CD4-positive, alpha-beta T cell (primary cell): ENCODE measurements at regions not wholly inside any gene's neighbourhood (a gene's known extent, or its start where the extent isn't known, plus 50 kb on each side); places are given as distances from the start of the nearest gene placed in this dataset.

Experiments used
- ATAC-seq: fragments of 200-7000 bp; cut with Tn5 transposase; one replicate; pipeline ENCODE4 v1.10.0; 2022; ENCODE audit warnings: mild to moderate bottlenecking; ENCODE audit not compliant: poor library complexity
- CTCF ChIA-PET: fragments of 350-600 bp; sonication (Branson Sonifier 250); formaldehyde crosslinking; loops from one replicate; lab custom pipeline; 2021; ENCODE audit warnings: antibody characterized with exemption, inconsistent platforms; lab: Charles Lee
- POLR2A ChIA-PET: fragments of 350-600 bp; sonication (Branson Sonifier 250); formaldehyde crosslinking; loops from one replicate; lab custom pipeline; 2021; ENCODE audit warnings: antibody characterized with exemption, inconsistent platforms; lab: Charles Lee
- DNase-seq, 14 experiments: peaks; one replicate each; pipeline ENCODE4 v3.0.0-alpha.2; 2013 to 2020; ENCODE audit warnings: mixed read lengths in 2 of 14
- H3K27ac ChIP-seq, 2 donors: one replicate each; pipeline versions ENCODE4 v1.5.1 to v1.7.0; 2013; ENCODE audit warnings: low read length in 2 of 2, low read depth in 1 of 2, mild to moderate bottlenecking in 1 of 2
- H3K27me3 ChIP-seq, 2 experiments: 1 replicate in 1 of 2; 2 replicates in 1 of 2; pipeline versions ENCODE4 v1.6.1 to v1.7.0; 2013; ENCODE audit warnings: low read length in 2 of 2, control low read depth in 1 of 2, mild to moderate bottlenecking in 1 of 2, moderate library complexity in 1 of 2; ENCODE audit not compliant: insufficient read depth in 2 of 2, control insufficient read depth in 1 of 2
- H3K36me3 ChIP-seq: one replicate; pipeline ENCODE4 v1.6.1; 2013; ENCODE audit warnings: low read length, control low read depth; ENCODE audit not compliant: insufficient read depth
- H3K4me1 ChIP-seq: one replicate; pipeline ENCODE4 v1.6.1; 2013; ENCODE audit warnings: low read length, control low read depth; ENCODE audit not compliant: insufficient read depth
- H3K4me3 ChIP-seq: one replicate; pipeline ENCODE4 v1.5.1; 2013; ENCODE audit warnings: mild to moderate bottlenecking, low read length, moderate library complexity
- H3K9me3 ChIP-seq, 2 experiments: 1 replicate in 1 of 2; 2 replicates in 1 of 2; pipeline versions ENCODE4 v1.6.1 to v1.7.0; 2013; ENCODE audit warnings: low read length in 2 of 2, mild to moderate bottlenecking in 2 of 2, control low read depth in 1 of 2, moderate library complexity in 1 of 2; ENCODE audit not compliant: control insufficient read depth in 1 of 2, insufficient read depth in 1 of 2
- H3K27ac Mint-ChIP-seq: one replicate; pipeline ENCODE4 v1.8.0; 2020; ENCODE audit warnings: mixed read lengths
- H3K27me3 Mint-ChIP-seq: one replicate; pipeline ENCODE4 v1.8.0; 2021; ENCODE audit warnings: mixed read lengths
- H3K36me3 Mint-ChIP-seq: one replicate; pipeline ENCODE4 v1.8.0; 2021; ENCODE audit warnings: low read depth, mixed read lengths
- H3K4me1 Mint-ChIP-seq: one replicate; pipeline ENCODE4 v1.8.0; 2021; ENCODE audit warnings: low read depth, mixed read lengths
- H3K4me3 Mint-ChIP-seq: one replicate; pipeline ENCODE4 v1.8.0; 2020; ENCODE audit warnings: mild to moderate bottlenecking, mixed read lengths
- H3K9me3 Mint-ChIP-seq: one replicate; pipeline ENCODE4 v1.8.0; 2020; ENCODE audit warnings: mixed read lengths
- intact Hi-C, 2 experiments: fragments of 100-400 bp; cut with DNase I in 1 of 2; cut with micrococcal nuclease in 1 of 2; formaldehyde crosslinking; loops; one replicate each; pipeline versions ENCODE4 v1.15.1 to v1.9.0; 2023 to 2025; cut with DNase I, micrococcal nuclease
- TF ChIP-seq, protein P1 (sequence below): fragments of 200-600 bp; IDR thresholded peaks from one replicate; pipeline ENCODE4 v1.8.0; 2022; ENCODE audit warnings: antibody characterized with exemption, mild to moderate bottlenecking

DNA sequence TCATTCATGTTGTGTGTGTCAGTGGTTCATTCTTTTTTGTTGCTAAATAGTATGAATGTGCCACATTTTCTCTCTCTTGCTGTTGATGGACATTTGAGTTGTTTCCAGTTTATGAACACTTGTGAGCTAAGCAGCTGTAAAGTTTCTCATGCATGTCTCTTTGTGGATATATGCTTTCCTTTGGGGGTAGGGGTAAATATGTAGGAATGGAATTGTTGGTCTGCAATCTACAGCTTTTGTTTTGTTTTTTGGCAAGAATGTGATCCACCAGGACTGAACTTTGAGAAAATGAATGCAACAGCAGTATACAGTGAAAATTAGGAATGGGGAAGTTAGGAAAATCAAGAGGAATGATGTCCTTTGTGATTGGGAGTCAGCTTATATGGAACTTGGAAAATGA, 226.3 kb downstream of the CDCA7 start:
- Histone ChIP-seq H3K27ac (no peak overlapping the region), H3K4me3 (no peak overlapping the region), H3K9me3 (no peaks in the 10 kb centered on the region), H3K27me3 (peaks cover 0 to 5% of the 10 kb centered on the region in 2 experiments), H3K36me3 (no peaks in the 10 kb centered on the region), H3K4me1 (no peaks in the 10 kb centered on the region)
- H3K9me3 Mint-ChIP-seq: no peaks in the 10 kb centered on the region
- no peak overlapping the region for H3K27ac Mint-ChIP-seq
- POLR2A ChIA-PET: no interaction called here
- no peaks in the 10 kb centered on the region for H3K4me1 Mint-ChIP-seq
- CTCF ChIA-PET: no interaction called here
- H3K36me3 Mint-ChIP-seq: no peaks in the 10 kb centered on the region
- peaks cover 24% of the 10 kb centered on the region for H3K27me3 Mint-ChIP-seq
- no peak for ATAC-seq
- intact Hi-C loops: no loop called here
- DNase-seq: no peak
- no peak overlapping the region for H3K4me3 Mint-ChIP-seq
- TF ChIP-seq, protein P1, sequence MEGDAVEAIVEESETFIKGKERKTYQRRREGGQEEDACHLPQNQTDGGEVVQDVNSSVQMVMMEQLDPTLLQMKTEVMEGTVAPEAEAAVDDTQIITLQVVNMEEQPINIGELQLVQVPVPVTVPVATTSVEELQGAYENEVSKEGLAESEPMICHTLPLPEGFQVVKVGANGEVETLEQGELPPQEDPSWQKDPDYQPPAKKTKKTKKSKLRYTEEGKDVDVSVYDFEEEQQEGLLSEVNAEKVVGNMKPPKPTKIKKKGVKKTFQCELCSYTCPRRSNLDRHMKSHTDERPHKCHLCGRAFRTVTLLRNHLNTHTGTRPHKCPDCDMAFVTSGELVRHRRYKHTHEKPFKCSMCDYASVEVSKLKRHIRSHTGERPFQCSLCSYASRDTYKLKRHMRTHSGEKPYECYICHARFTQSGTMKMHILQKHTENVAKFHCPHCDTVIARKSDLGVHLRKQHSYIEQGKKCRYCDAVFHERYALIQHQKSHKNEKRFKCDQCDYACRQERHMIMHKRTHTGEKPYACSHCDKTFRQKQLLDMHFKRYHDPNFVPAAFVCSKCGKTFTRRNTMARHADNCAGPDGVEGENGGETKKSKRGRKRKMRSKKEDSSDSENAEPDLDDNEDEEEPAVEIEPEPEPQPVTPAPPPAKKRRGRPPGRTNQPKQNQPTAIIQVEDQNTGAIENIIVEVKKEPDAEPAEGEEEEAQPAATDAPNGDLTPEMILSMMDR: no peak

DNA sequence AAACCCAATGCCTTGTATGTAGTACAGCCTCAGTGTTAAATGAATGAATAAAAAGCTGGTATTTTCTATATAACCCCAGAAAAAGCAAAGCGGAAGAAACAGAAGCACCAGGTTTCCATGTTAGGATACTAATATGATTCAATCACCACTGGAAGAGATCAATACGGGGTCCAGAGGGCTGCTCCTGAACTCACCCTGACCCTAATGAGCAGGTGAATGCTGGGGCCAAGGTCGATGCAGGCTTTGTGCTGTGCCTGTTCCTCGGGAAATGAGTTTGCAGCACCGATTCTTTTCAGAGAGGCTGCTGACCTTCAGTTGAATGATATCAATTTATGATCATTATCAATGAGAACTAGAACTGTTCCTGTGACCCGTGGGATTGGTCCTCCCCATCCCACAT, 228.5 kb downstream of the CDCA7 start:
- H3K27me3 ChIP-seq: peaks cover 0 to 5% of the 10 kb centered on the region in 2 experiments
- Mint-ChIP-seq H3K36me3 (no peaks in the 10 kb centered on the region), H3K27ac (no peak overlapping the region), H3K27me3 (peaks cover 26% of the 10 kb centered on the region), H3K4me1 (no peaks in the 10 kb centered on the region), H3K4me3 (no peak overlapping the region), H3K9me3 (no peaks in the 10 kb centered on the region)
- TF ChIP-seq, protein P1: no peak
- no peaks in the 10 kb centered on the region for H3K9me3 ChIP-seq
- ATAC-seq (no peak), DNase-seq (no peak)
- H3K36me3 ChIP-seq: no peaks in the 10 kb centered on the region
- no peak overlapping the region for H3K27ac ChIP-seq
- intact Hi-C loops: no loop called here
- ChIA-PET CTCF (no interaction called here), POLR2A (no interaction called here)
- no peak overlapping the region for H3K4me3 ChIP-seq
- H3K4me1 ChIP-seq: no peaks in the 10 kb centered on the region

DNA sequence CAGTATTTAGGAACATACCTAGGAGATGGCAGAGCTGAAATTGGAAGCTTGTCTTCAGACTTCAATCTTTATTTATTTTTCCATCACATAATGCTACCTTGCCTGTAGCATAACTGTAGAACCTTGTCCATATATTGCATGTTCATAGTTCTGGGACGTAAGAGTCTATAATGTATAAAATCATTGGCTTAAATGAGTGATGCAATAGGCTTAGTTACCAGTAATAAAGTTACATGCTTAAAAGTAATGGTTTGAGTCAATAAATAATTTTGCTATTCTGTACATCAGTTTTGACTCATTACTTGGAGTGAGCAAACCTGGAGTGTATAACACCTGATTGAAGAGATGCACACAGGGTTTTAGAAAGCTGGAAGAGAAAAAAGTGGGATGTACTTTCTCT, 229.3 kb downstream of the CDCA7 start:
- ChIA-PET POLR2A (no interaction called here), CTCF (no interaction called here)
- Mint-ChIP-seq H3K36me3 (no peaks in the 10 kb centered on the region), H3K27me3 (peaks cover 34% of the 10 kb centered on the region), H3K27ac (no peak overlapping the region), H3K4me1 (no peaks in the 10 kb centered on the region), H3K9me3 (no peaks in the 10 kb centered on the region), H3K4me3 (no peak overlapping the region)
- Histone ChIP-seq H3K36me3 (no peaks in the 10 kb centered on the region), H3K4me1 (no peaks in the 10 kb centered on the region), H3K4me3 (no peak overlapping the region), H3K27ac (no peak overlapping the region), H3K9me3 (no peaks in the 10 kb centered on the region), H3K27me3 (peaks cover 0 to 5% of the 10 kb centered on the region in 2 experiments)
- no peak for ATAC-seq
- intact Hi-C loops: no loop called here
- no peak for DNase-seq
- TF ChIP-seq, protein P1: no peak
